BLaER1 treated with 17β-estradiol and CSF1 and Interleukin-3, amounts not matched to agents 10 nM and 100 nM (cell line): ENCODE measurements at regions not wholly inside any gene's neighbourhood (a gene's known extent, or its start where the extent isn't known, plus 50 kb on each side); places are given as distances from the start of the nearest gene placed in this dataset.
A peak's percentile ranks its signal among the peaks of the same experiment; 100 is the strongest.

Experiments
- H3K27ac ChIP-seq, 11 experiments: shearing (Covaris generic); formaldehyde crosslinking; 2 replicates each; pipeline ENCODE4 v1.8.1; 2022
- H3K27me3 ChIP-seq, 11 experiments: shearing (Covaris generic); formaldehyde crosslinking; 2 replicates each; pipeline ENCODE4 v1.8.1; 2022
- H3K36me3 ChIP-seq, 11 experiments: shearing (Covaris generic); formaldehyde crosslinking; 2 replicates each; pipeline ENCODE4 v1.8.1; 2022
- H3K4me1 ChIP-seq, 10 experiments: shearing (Covaris generic); formaldehyde crosslinking; 2 replicates each; pipeline ENCODE4 v1.8.1; 2022
- H3K4me2 ChIP-seq, 11 experiments: shearing (Covaris generic); formaldehyde crosslinking; 2 replicates each; pipeline ENCODE4 v1.8.1; 2022
- H3K4me3 ChIP-seq, 10 experiments: shearing (Covaris generic); formaldehyde crosslinking; 2 replicates each; pipeline ENCODE4 v1.8.1; 2022
- H3K9ac ChIP-seq, 11 experiments: shearing (Covaris generic); formaldehyde crosslinking; 2 replicates each; pipeline ENCODE4 v1.8.1; 2022
- H3K9me3 ChIP-seq, 11 experiments: shearing (Covaris generic); formaldehyde crosslinking; replicated peaks in 1 of 11; 2 replicates each; pipeline ENCODE4 v1.8.1; 2022
- H4K20me1 ChIP-seq, 11 experiments: shearing (Covaris generic); formaldehyde crosslinking; 2 replicates each; pipeline ENCODE4 v1.8.1; 2022
- Cebpa-rat ChIP-seq, 11 experiments: shearing (Covaris generic); IDR thresholded peaks; 2 replicates each; pipeline ENCODE4 v1.8.1; 2022

GRCh38 chr3:180179562-180179961 is 142.8 kb upstream of the PEX5L start:
- Histone ChIP-seq H3K9ac (no peak overlapping the region), H3K4me1 (peaks cover 0 to 11% (median 0%) of the 10 kb centered on the region in 10 experiments; a peak in 4 of 20 replicates), H3K27me3 (no peaks in the 10 kb centered on the region), H3K9me3 (no peaks in the 10 kb centered on the region), H3K4me3 (no peak overlapping the region), H3K4me2 (no peak overlapping the region), H3K36me3 (no peaks in the 10 kb centered on the region), H3K27ac (no peak overlapping the region), H4K20me1 (no peaks in the 10 kb centered on the region)
- no peak for TF ChIP-seq Cebpa-rat (IDR thresholded peaks at IDR 0.05)

- 0 out of 22 replicates have a peak, but pooled peaks of 1 of the 11 experiments have one; percentile 55 for TF ChIP-seq Cebpa-rat (IDR thresholded peaks at IDR 0.05)
- Histone ChIP-seq H3K4me3 (no peak overlapping the region), H3K36me3 (no peaks in the 10 kb centered on the region), H3K9me3 (no peaks in the 10 kb centered on the region), H3K9ac (no peak overlapping the region), H3K4me2 (peak overlapping the region in 1 of 11 experiments; percentile 3; a peak in 2 of 22 replicates), H3K27ac (no peak overlapping the region), H3K27me3 (no peaks in the 10 kb centered on the region), H4K20me1 (no peaks in the 10 kb centered on the region), H3K4me1 (peaks cover 0 to 23% (median 0%) of the 10 kb centered on the region in 10 experiments; a peak in 4 of 20 replicates)
These were observed 144.1 kb upstream of the PEX5L start for GRCh38 chr3:180180795-180181194.

GRCh38 chr3:180181387-180181786 is 144.7 kb upstream of the PEX5L start:
- Histone ChIP-seq H3K4me2 (peak overlapping the region in 1 of 11 experiments; percentile 3; a peak in 2 of 22 replicates), H4K20me1 (no peaks in the 10 kb centered on the region), H3K27ac (no peak overlapping the region), H3K27me3 (no peaks in the 10 kb centered on the region), H3K36me3 (no peaks in the 10 kb centered on the region), H3K9me3 (no peaks in the 10 kb centered on the region), H3K9ac (no peak overlapping the region), H3K4me1 (peaks cover 0 to 24% (median 0%) of the 10 kb centered on the region in 10 experiments; a peak in 4 of 20 replicates), H3K4me3 (no peak overlapping the region)
- TF ChIP-seq Cebpa-rat (IDR thresholded peaks at IDR 0.05), result no peak

GRCh38 chr3:180183346-180183745 is 146.6 kb upstream of the PEX5L start:
- no peak overlapping the region for H3K9ac ChIP-seq
- TF ChIP-seq Cebpa-rat (IDR thresholded peaks at IDR 0.05), result no peak
- H3K4me1 ChIP-seq, result peaks cover 0 to 25% (median 0%) of the 10 kb centered on the region in 10 experiments; a peak in 4 of 20 replicates
- H3K4me3 ChIP-seq, result no peak overlapping the region
- no peaks in the 10 kb centered on the region for H3K27me3 ChIP-seq
- no peak overlapping the region for H3K27ac ChIP-seq
- no peak overlapping the region for H3K4me2 ChIP-seq
- H3K36me3 ChIP-seq, result no peaks in the 10 kb centered on the region
- H3K9me3 ChIP-seq, result no peaks in the 10 kb centered on the region
- H4K20me1 ChIP-seq, result no peaks in the 10 kb centered on the region

- no peak overlapping the region for H3K9ac ChIP-seq
- H4K20me1 ChIP-seq, result no peaks in the 10 kb centered on the region
- no peaks in the 10 kb centered on the region for H3K9me3 ChIP-seq
- TF ChIP-seq Cebpa-rat (IDR thresholded peaks at IDR 0.05), result no peak
- no peaks in the 10 kb centered on the region for H3K36me3 ChIP-seq
- H3K27ac ChIP-seq, result peak overlapping the region in 3 of 11 experiments; percentile 6 to 31 (median 9); a peak in 2 of 22 replicates
- H3K4me3 ChIP-seq, result no peak overlapping the region
- H3K4me2 ChIP-seq, result peak overlapping the region in 3 of 11 experiments; percentile 17 to 46 (median 21); a peak in 3 of 22 replicates
- no peaks in the 10 kb centered on the region for H3K27me3 ChIP-seq
- peaks cover 0 to 30% (median 0%) of the 10 kb centered on the region in 10 experiments; a peak in 4 of 20 replicates for H3K4me1 ChIP-seq
These were observed 148.1 kb upstream of the PEX5L start for GRCh38 chr3:180184816-180185215.

- H4K20me1 ChIP-seq, result no peaks in the 10 kb centered on the region
- H3K27me3 ChIP-seq, result no peaks in the 10 kb centered on the region
- no peaks in the 10 kb centered on the region for H3K9me3 ChIP-seq
- no peak overlapping the region for H3K9ac ChIP-seq
- peaks cover 0 to 25% (median 0%) of the 10 kb centered on the region in 10 experiments; a peak in 4 of 20 replicates for H3K4me1 ChIP-seq
- 0 out of 22 replicates have a peak overlapping the region, but pooled peaks of 1 of the 11 experiments have one; percentile 46 for H3K4me2 ChIP-seq
- no peak overlapping the region for H3K27ac ChIP-seq
- H3K4me3 ChIP-seq, result no peak overlapping the region
- no peaks in the 10 kb centered on the region for H3K36me3 ChIP-seq
- no peak for TF ChIP-seq Cebpa-rat (IDR thresholded peaks at IDR 0.05)
These were observed 148.9 kb upstream of the PEX5L start for GRCh38 chr3:180185650-180186049.

- TF ChIP-seq Cebpa-rat (IDR thresholded peaks at IDR 0.05), result no peak
- no peaks in the 10 kb centered on the region for H4K20me1 ChIP-seq
- no peak overlapping the region for H3K4me2 ChIP-seq
- H3K9ac ChIP-seq, result no peak overlapping the region
- H3K27me3 ChIP-seq, result no peaks in the 10 kb centered on the region
- H3K4me1 ChIP-seq, result peaks cover 0 to 22% (median 0%) of the 10 kb centered on the region in 10 experiments; a peak in 4 of 20 replicates
- H3K9me3 ChIP-seq, result no peaks in the 10 kb centered on the region
- no peak overlapping the region for H3K4me3 ChIP-seq
- no peaks in the 10 kb centered on the region for H3K36me3 ChIP-seq
- no peak overlapping the region for H3K27ac ChIP-seq
These were observed 152.0 kb upstream of the PEX5L start for GRCh38 chr3:180188512-180189309.

GRCh38 chr3:180189310-180189648 is 152.5 kb upstream of the PEX5L start:
- Histone ChIP-seq H3K4me3 (no peak overlapping the region), H3K4me1 (peaks cover 0 to 22% (median 0%) of the 10 kb centered on the region in 10 experiments; a peak in 4 of 20 replicates), H3K9me3 (no peaks in the 10 kb centered on the region), H3K27ac (no peak overlapping the region), H3K36me3 (no peaks in the 10 kb centered on the region), H3K4me2 (no peak overlapping the region), H3K27me3 (no peaks in the 10 kb centered on the region), H4K20me1 (no peaks in the 10 kb centered on the region), H3K9ac (no peak overlapping the region)
- TF ChIP-seq Cebpa-rat (IDR thresholded peaks at IDR 0.05), result no peak

- no peak for TF ChIP-seq Cebpa-rat (IDR thresholded peaks at IDR 0.05)
- Histone ChIP-seq H3K4me3 (no peak overlapping the region), H3K4me1 (no peaks in the 10 kb centered on the region), H4K20me1 (no peaks in the 10 kb centered on the region), H3K4me2 (no peak overlapping the region), H3K27ac (no peak overlapping the region), H3K9me3 (no peaks in the 10 kb centered on the region), H3K36me3 (no peaks in the 10 kb centered on the region), H3K27me3 (no peaks in the 10 kb centered on the region), H3K9ac (no peak overlapping the region)
These were observed 159.9 kb upstream of the PEX5L start for GRCh38 chr3:180196658-180197057.
